ENCODE measurements at regions not wholly inside any gene's neighbourhood (a gene's known extent, or its start where the extent isn't known, plus 50 kb on each side); places are given as distances from the start of the nearest gene placed in this dataset.

DNA sequence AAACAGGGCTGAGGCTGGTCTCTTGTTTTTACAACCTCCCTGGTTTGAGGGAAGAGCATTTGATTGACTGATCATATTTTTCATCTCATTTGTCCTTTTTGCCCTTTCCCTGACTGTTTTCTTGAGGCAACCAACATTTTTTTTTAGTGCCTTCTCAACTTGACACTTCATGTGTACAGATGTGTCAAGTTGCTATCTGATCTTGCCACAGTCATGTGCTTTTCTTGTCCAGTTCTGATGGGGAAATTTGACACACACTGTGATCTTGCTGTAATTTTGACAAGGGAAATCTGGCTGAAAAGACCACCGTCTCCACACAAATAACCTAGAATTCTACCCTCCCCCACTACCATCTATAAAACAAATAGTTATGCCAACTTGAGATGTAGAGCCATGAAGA lies 329.6 kb downstream of the KCTD12 start:
- FAIRE-seq (no peak), DNase-seq (ENCODE audit: low read depth in 1 of 2, low spot score in 2 of 2) (no peak)
- Histone ChIP-seq H4K8ac (ENCODE audit: extremely low read depth, insufficient read depth, low read length) (no peak overlapping the region), H2AK5ac (ENCODE audit: low read depth, low read length) (no peak overlapping the region), H3K27ac (ENCODE audit: low read depth, low read length) (no peak overlapping the region), H3K4me2 (ENCODE audit: insufficient read depth in 1 of 2, low read depth in 2 of 2, low read length in 2 of 2) (no peak overlapping the region), H2BK20ac (ENCODE audit: low read length) (no peak overlapping the region), H3K27me3 (replicated peaks in 1 of 4; ENCODE audit: control insufficient read depth in 3 of 4, extremely low read depth in 1 of 4, insufficient read depth in 3 of 4, low read length in 3 of 4) (no peaks in the 10 kb centered on the region), H2BK5ac (ENCODE audit: low read depth, low read length) (no peak overlapping the region), H3K23ac (ENCODE audit: insufficient read length) (no peak overlapping the region), H3K56ac (replicated peaks; ENCODE audit: insufficient read length, low read depth, low read length) (no peak overlapping the region), H3K23me2 (ENCODE audit: low read depth, low read length) (no peaks in the 10 kb centered on the region), H3K4me1 (replicated peaks in 1 of 4; ENCODE audit: control insufficient read depth in 3 of 4, insufficient read depth in 4 of 4, low read length in 3 of 4) (no peaks in the 10 kb centered on the region), H4K20me1 (replicated peaks in 1 of 2; ENCODE audit: control insufficient read depth in 1 of 2, insufficient read depth in 2 of 2, low read length in 2 of 2) (no peaks in the 10 kb centered on the region), H3K79me1 (ENCODE audit: low read depth, low read length) (no peaks in the 10 kb centered on the region), H3K4ac (replicated peaks; ENCODE audit: insufficient read length, low read depth, low read length) (no peak overlapping the region), H4K91ac (replicated peaks; ENCODE audit: insufficient read length, low read length) (no peak overlapping the region), H2BK12ac (ENCODE audit: low read depth, low read length) (no peak overlapping the region), H2BK15ac (ENCODE audit: low read length) (no peak overlapping the region), H3K4me3 (ENCODE audit: extremely low read depth in 1 of 4, insufficient read depth in 2 of 4, low read depth in 3 of 4, low read length in 4 of 4) (no peak overlapping the region), H3K79me2 (ENCODE audit: control insufficient read depth in 1 of 2, insufficient read depth in 2 of 2, low read length in 2 of 2) (no peaks in the 10 kb centered on the region), H3K9me3 (ENCODE audit: insufficient read depth in 2 of 2, low read depth in 1 of 2, low read length in 1 of 2) (no peaks in the 10 kb centered on the region), H2AFZ (ENCODE audit: low read length) (no peak overlapping the region), H4K5ac (ENCODE audit: insufficient read length, low read depth, low read length) (no peak overlapping the region), H3K14ac (ENCODE audit: insufficient read length) (no peak overlapping the region), H3K9ac (replicated peaks in 1 of 4; ENCODE audit: extremely low read depth in 1 of 4, low read depth in 3 of 4, low read length in 3 of 4) (no peak overlapping the region), H2BK120ac (replicated peaks; ENCODE audit: low read depth, low read length) (no peak overlapping the region), H3K18ac (ENCODE audit: extremely low read depth, low read length) (no peak overlapping the region), H3K36me3 (ENCODE audit: control insufficient read depth in 2 of 4, insufficient read depth in 4 of 4, low read length in 3 of 4) (no peaks in the 10 kb centered on the region)
- CTCF ChIA-PET (ENCODE audit: partially characterized antibody) = no interaction called here
- POLR2A ChIA-PET (ENCODE audit: partially characterized antibody) = no interaction called here
- no peak for TF ChIP-seq ASH2L (IDR thresholded peaks at IDR 0.05; ENCODE audit: low read length)
- 83% methylated on average over 1 of the region's 1 CpG; no CpG with 5 or more reads in 1 of the 2 experiments for WGBS, 2 experiments (ENCODE audit: extremely low coverage in 1 of 2, insufficient coverage in 1 of 2, insufficient read length in 1 of 2, insufficient replicate concordance in 2 of 2, low coverage in 1 of 2, low lambda C conversion rate in 2 of 2, missing lambda C conversion rate in 1 of 2)

Measured in H1 (cell line).